SK-N-SH (cell line): ENCODE measurements at regions not wholly inside any gene's neighbourhood (a gene's known extent, or its start where the extent isn't known, plus 50 kb on each side); places are given as distances from the start of the nearest gene placed in this dataset.

Experiments used
- CTCF ChIA-PET: fragments of 300-600, 350-600 bp; formaldehyde crosslinking; extraction: SDS; loops from one replicate; lab custom pipeline; 2021; lab: Yijun Ruan, JAX
- POLR2A ChIA-PET: fragments of 350-600 bp; sonication (Branson Sonifier 250); formaldehyde crosslinking; extraction: SDS; loops from one replicate; lab custom pipeline; 2020; ENCODE audit warnings: antibody characterized with exemption, inconsistent platforms; lab: Yijun Ruan, JAX
- DNase-seq: peaks from one replicate; pipeline ENCODE4 v3.0.0; 2012
- H2AFZ ChIP-seq: fragments of 200-600 bp; sonication (generic); 2 replicates; pipeline ENCODE4 v1.8.1; 2016; ENCODE audit warnings: antibody characterized with exemption, mild to moderate bottlenecking, low read depth
- H3F3A ChIP-seq: fragments of 200-600 bp; sonication (generic); replicated peaks from 2 replicates; pipeline ENCODE3; 2016; ENCODE audit warnings: antibody characterized with exemption, mild to moderate bottlenecking; ENCODE audit not compliant: insufficient read depth
- H3K27ac ChIP-seq, 2 experiments: fragments of 200-500 bp in 1 of 2; fragments of 200-600 bp in 1 of 2; sonication (Bioruptor generic) in 1 of 2; sonication (generic), shearing (Covaris generic) in 1 of 2; 2 replicates each; pipeline versions ENCODE4 v1.5.1 to v1.6.1; 2014 to 2016; ENCODE audit warnings: low read depth in 2 of 2, inconsistent platforms in 1 of 2, low read length in 1 of 2, mild to moderate bottlenecking in 1 of 2, mixed read lengths in 1 of 2
- H3K27me3 ChIP-seq: fragments of 200-600 bp; sonication (generic), shearing (Covaris generic); 2 replicates; pipeline ENCODE4 v1.6.1; 2016; ENCODE audit warnings: mixed run types; ENCODE audit not compliant: insufficient read depth
- H3K36me3 ChIP-seq, 2 experiments: fragments of 200-500 bp in 1 of 2; fragments of 200-600 bp in 1 of 2; sonication (Bioruptor generic) in 1 of 2; sonication (generic) in 1 of 2; replicated peaks in 1 of 2; 2 replicates each; pipeline versions ENCODE3 to v1.5.1; 2014 to 2016; ENCODE audit warnings: low read length in 1 of 2, mild to moderate bottlenecking in 1 of 2; ENCODE audit not compliant: insufficient read depth in 2 of 2, control insufficient read depth in 1 of 2
- H3K4me1 ChIP-seq, 2 experiments: fragments of 200-500 bp in 1 of 2; fragments of 200-600 bp in 1 of 2; sonication (Bioruptor generic) in 1 of 2; sonication (generic), shearing (Covaris generic) in 1 of 2; 2 replicates each; pipeline versions ENCODE4 v1.5.1 to v1.6.1; 2014 to 2016; ENCODE audit warnings: low read depth in 1 of 2, low read length in 1 of 2, mixed run types in 1 of 2; ENCODE audit not compliant: insufficient read depth in 2 of 2, control insufficient read depth in 1 of 2
- H3K4me2 ChIP-seq: fragments of 200-600 bp; sonication (generic), shearing (Covaris generic); 2 replicates; pipeline ENCODE4 v1.6.1; 2017; ENCODE audit warnings: mixed run types
- H3K4me3 ChIP-seq, 2 experiments: fragments of 200-500 bp in 1 of 2; fragments of 200-600 bp in 1 of 2; sonication (Bioruptor generic) in 1 of 2; sonication (generic), shearing (Covaris generic) in 1 of 2; 2 replicates each; pipeline versions ENCODE4 v1.5.1 to v1.8.1; 2014 to 2016; ENCODE audit warnings: low read depth in 2 of 2, inconsistent platforms in 1 of 2, low read length in 1 of 2, mild to moderate bottlenecking in 1 of 2, mixed read lengths in 1 of 2, moderate library complexity in 1 of 2
- H3K79me2 ChIP-seq: fragments of 200-600 bp; sonication (generic); 2 replicates; pipeline ENCODE4 v1.8.1; 2017; ENCODE audit warnings: mild to moderate bottlenecking; ENCODE audit not compliant: insufficient read depth
- H3K9ac ChIP-seq: fragments of 200-600 bp; sonication (generic); 2 replicates; pipeline ENCODE4 v1.6.1; 2017; ENCODE audit warnings: mixed run types
- H3K9me2 ChIP-seq: fragments of 200-600 bp; sonication (generic); 2 replicates; pipeline ENCODE4 v1.6.1; 2017; ENCODE audit warnings: mixed run types
- H3K9me3 ChIP-seq: fragments of 200-600 bp; sonication (generic); 2 replicates; pipeline ENCODE4 v1.6.1; 2017; ENCODE audit warnings: mixed run types, mild to moderate bottlenecking, moderate library complexity
- H4K20me1 ChIP-seq: fragments of 200-600 bp; sonication (generic); 2 replicates; pipeline ENCODE4 v1.6.1; 2017; ENCODE audit warnings: mild to moderate bottlenecking, mixed run types; ENCODE audit not compliant: insufficient read depth
- FOXJ3 ChIP-seq: sonication (generic); formaldehyde crosslinking; IDR thresholded peaks from 2 replicates; pipeline ENCODE4 v1.5.1; 2020; ENCODE audit warnings: mild to moderate bottlenecking, missing genetic modification reagents
- FOXM1 ChIP-seq: IDR thresholded peaks from 2 replicates; pipeline ENCODE4 v1.4.0; 2012; ENCODE audit warnings: low read depth, mild to moderate bottlenecking
- GATA2 ChIP-seq: sonication (generic); formaldehyde crosslinking; IDR thresholded peaks from 2 replicates; pipeline ENCODE4 v1.5.0; 2020; ENCODE audit warnings: mild to moderate bottlenecking, missing genetic modification reagents
- MEF2A ChIP-seq: IDR thresholded peaks from 2 replicates; pipeline ENCODE4 v1.4.0; 2012; ENCODE audit warnings: low read depth, borderline replicate concordance
- NFIC ChIP-seq: IDR thresholded peaks from 2 replicates; pipeline ENCODE4 v1.4.0; 2012; ENCODE audit warnings: borderline replicate concordance
- POLR2AphosphoS5 ChIP-seq: IDR thresholded peaks from 2 replicates; pipeline ENCODE4 v1.6.1; 2012; ENCODE audit warnings: low read depth, low read length
- RAD21 ChIP-seq: IDR thresholded peaks from 2 replicates; pipeline ENCODE4 v1.6.1; 2012; ENCODE audit warnings: mild to moderate bottlenecking, low read length
- RCOR1 ChIP-seq: fragments of 150-350 bp; IDR thresholded peaks from 2 replicates; pipeline ENCODE4 v1.6.1; 2017; ENCODE audit warnings: antibody characterized with exemption, low read length
- RFX5 ChIP-seq: IDR thresholded peaks from 2 replicates; pipeline ENCODE4 v1.6.1; 2012; ENCODE audit warnings: mild to moderate bottlenecking, improper control_type of control experiment, low read length
- SIN3A ChIP-seq: IDR thresholded peaks from 2 replicates; pipeline ENCODE4 v1.6.1; 2012; ENCODE audit warnings: low read depth, mild to moderate bottlenecking, low read length, moderate library complexity, borderline replicate concordance
- SMC3 ChIP-seq: IDR thresholded peaks from 2 replicates; pipeline ENCODE4 v1.6.1; 2012; ENCODE audit warnings: low read depth, low read length, improper control_type of control experiment
- TAF1 ChIP-seq: IDR thresholded peaks from 2 replicates; pipeline ENCODE4 v1.6.1; 2012; ENCODE audit warnings: low read depth, mild to moderate bottlenecking, low read length, moderate library complexity, borderline replicate concordance
- TCF12 ChIP-seq: IDR thresholded peaks from 2 replicates; pipeline ENCODE4 v1.4.0; 2012
- TEAD4 ChIP-seq: IDR thresholded peaks from 2 replicates; pipeline ENCODE4 v1.4.0; 2012; ENCODE audit warnings: mild to moderate bottlenecking, borderline replicate concordance; ENCODE audit not compliant: insufficient read depth
- USF1 ChIP-seq: IDR thresholded peaks from 2 replicates; pipeline ENCODE4 v1.4.0; 2012; ENCODE audit warnings: low read depth, borderline replicate concordance
- USF2 ChIP-seq: fragments of 150-350 bp; IDR thresholded peaks from 2 replicates; pipeline ENCODE4 v1.6.1; 2017; ENCODE audit warnings: antibody characterized with exemption, low read length, low read depth, borderline replicate concordance
- YY1 ChIP-seq: IDR thresholded peaks from 2 replicates; pipeline ENCODE4 v1.4.0; 2012; ENCODE audit warnings: low read depth, mild to moderate bottlenecking
- ZBTB33 ChIP-seq: IDR thresholded peaks from 2 replicates; pipeline ENCODE4 v1.4.0; 2012; ENCODE audit warnings: low read depth, borderline replicate concordance
- WGBS: methylation state at CpG from one replicate; pipeline ENCODE4 v1.1.6; 2017; ENCODE audit warnings: low lambda C conversion rate; 5-methylcytosine and 5-hydroxymethylcytosine counted together
- TF ChIP-seq, protein P1 (sequence below): IDR thresholded peaks from 2 replicates; pipeline ENCODE4; 2012
- TF ChIP-seq, protein P2 (sequence below): fragments of 150-350 bp; IDR thresholded peaks from 2 replicates; pipeline ENCODE4 v1.6.1; 2016; ENCODE audit warnings: mild to moderate bottlenecking, low read depth, low read length
- TF ChIP-seq, protein P3 (sequence below): fragments of 200-600 bp; sonication (generic); IDR thresholded peaks from 2 replicates; pipeline ENCODE4 v1.6.1; 2017; ENCODE audit warnings: antibody characterized with exemption, mild to moderate bottlenecking, moderate library complexity

- POLR2A ChIA-PET, result no interaction called here
- DNase-seq, result no peak
- no peaks in the 10 kb centered on the region for H3K36me3 ChIP-seq
- H3K4me1 ChIP-seq, result no peaks in the 10 kb centered on the region; a peak in 2 of 4 replicates
- H4K20me1 ChIP-seq, result no peaks in the 10 kb centered on the region
- H2AFZ ChIP-seq, result no peak overlapping the region
- no peaks in the 10 kb centered on the region for H3K9me3 ChIP-seq
- TF ChIP-seq USF2 (no peak), GATA2 (CRISPR knock-in tag) (no peak), RFX5 (no peak), TCF12 (no peak), FOXJ3 (CRISPR knock-in tag) (no peak), TAF1 (no peak), RCOR1 (no peak), NFIC (no peak), TEAD4 (no peak), FOXM1 (no peak), SIN3A (no peak)
- TF ChIP-seq, protein P1, sequence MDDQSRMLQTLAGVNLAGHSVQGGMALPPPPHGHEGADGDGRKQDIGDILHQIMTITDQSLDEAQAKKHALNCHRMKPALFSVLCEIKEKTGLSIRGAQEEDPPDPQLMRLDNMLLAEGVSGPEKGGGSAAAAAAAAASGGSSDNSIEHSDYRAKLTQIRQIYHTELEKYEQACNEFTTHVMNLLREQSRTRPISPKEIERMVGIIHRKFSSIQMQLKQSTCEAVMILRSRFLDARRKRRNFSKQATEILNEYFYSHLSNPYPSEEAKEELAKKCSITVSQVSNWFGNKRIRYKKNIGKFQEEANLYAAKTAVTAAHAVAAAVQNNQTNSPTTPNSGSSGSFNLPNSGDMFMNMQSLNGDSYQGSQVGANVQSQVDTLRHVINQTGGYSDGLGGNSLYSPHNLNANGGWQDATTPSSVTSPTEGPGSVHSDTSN, result no peak
- TF ChIP-seq, protein P2, sequence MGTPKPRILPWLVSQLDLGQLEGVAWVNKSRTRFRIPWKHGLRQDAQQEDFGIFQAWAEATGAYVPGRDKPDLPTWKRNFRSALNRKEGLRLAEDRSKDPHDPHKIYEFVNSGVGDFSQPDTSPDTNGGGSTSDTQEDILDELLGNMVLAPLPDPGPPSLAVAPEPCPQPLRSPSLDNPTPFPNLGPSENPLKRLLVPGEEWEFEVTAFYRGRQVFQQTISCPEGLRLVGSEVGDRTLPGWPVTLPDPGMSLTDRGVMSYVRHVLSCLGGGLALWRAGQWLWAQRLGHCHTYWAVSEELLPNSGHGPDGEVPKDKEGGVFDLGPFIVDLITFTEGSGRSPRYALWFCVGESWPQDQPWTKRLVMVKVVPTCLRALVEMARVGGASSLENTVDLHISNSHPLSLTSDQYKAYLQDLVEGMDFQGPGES, result no peak
- TF ChIP-seq, all 33 proteins: peak for 0
- CTCF ChIA-PET, result no interaction called here
- WGBS, result 71% methylated on average over 1 of the region's 1 CpG
- H3K4me3 ChIP-seq, result no peak overlapping the region
- H3K79me2 ChIP-seq, result no peaks in the 10 kb centered on the region
- H3K9ac ChIP-seq, result no peak overlapping the region
- no peak overlapping the region for H3K4me2 ChIP-seq
- H3F3A ChIP-seq, result no peaks in the 10 kb centered on the region
- H3K27me3 ChIP-seq, result no peaks in the 10 kb centered on the region
- H3K9me2 ChIP-seq, result no peaks in the 10 kb centered on the region
- no peak overlapping the region for H3K27ac ChIP-seq
Observed at GRCh38 chr10:61068471-61068870, 124.5 kb upstream of the RHOBTB1 start.

GRCh38 chr10:61067671-61068336 lies 123.8 kb upstream of the RHOBTB1 start:
- no peak overlapping the region for H3K4me3 ChIP-seq
- no peaks in the 10 kb centered on the region for H3K9me2 ChIP-seq
- H3K9ac ChIP-seq, result no peak overlapping the region
- H4K20me1 ChIP-seq, result no peaks in the 10 kb centered on the region
- no peaks in the 10 kb centered on the region for H3F3A ChIP-seq
- no peak for DNase-seq
- no peaks in the 10 kb centered on the region for H3K79me2 ChIP-seq
- H3K9me3 ChIP-seq, result no peaks in the 10 kb centered on the region
- no peak overlapping the region for H3K27ac ChIP-seq
- H3K27me3 ChIP-seq, result no peaks in the 10 kb centered on the region
- no peak overlapping the region for H3K4me2 ChIP-seq
- H3K36me3 ChIP-seq, result no peaks in the 10 kb centered on the region
- WGBS, result 44% methylated on average over 4 of the region's 4 CpGs
- H2AFZ ChIP-seq, result no peak overlapping the region
- ChIA-PET POLR2A (no interaction called here), CTCF (no interaction called here)
- no peaks in the 10 kb centered on the region; a peak in 2 of 4 replicates for H3K4me1 ChIP-seq
- TF ChIP-seq RAD21 (no peak), TAF1 (no peak), POLR2AphosphoS5 (no peak), MEF2A (no peak), SMC3 (no peak), USF1 (no peak), RCOR1 (no peak), YY1 (no peak), ZBTB33 (no peak)
- TF ChIP-seq, protein P3, sequence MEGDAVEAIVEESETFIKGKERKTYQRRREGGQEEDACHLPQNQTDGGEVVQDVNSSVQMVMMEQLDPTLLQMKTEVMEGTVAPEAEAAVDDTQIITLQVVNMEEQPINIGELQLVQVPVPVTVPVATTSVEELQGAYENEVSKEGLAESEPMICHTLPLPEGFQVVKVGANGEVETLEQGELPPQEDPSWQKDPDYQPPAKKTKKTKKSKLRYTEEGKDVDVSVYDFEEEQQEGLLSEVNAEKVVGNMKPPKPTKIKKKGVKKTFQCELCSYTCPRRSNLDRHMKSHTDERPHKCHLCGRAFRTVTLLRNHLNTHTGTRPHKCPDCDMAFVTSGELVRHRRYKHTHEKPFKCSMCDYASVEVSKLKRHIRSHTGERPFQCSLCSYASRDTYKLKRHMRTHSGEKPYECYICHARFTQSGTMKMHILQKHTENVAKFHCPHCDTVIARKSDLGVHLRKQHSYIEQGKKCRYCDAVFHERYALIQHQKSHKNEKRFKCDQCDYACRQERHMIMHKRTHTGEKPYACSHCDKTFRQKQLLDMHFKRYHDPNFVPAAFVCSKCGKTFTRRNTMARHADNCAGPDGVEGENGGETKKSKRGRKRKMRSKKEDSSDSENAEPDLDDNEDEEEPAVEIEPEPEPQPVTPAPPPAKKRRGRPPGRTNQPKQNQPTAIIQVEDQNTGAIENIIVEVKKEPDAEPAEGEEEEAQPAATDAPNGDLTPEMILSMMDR, result no peak
